OCI-LY1 (cell line): ENCODE measurements at regions not wholly inside any gene's neighbourhood (a gene's known extent, or its start where the extent isn't known, plus 50 kb on each side); places are given as distances from the start of the nearest gene placed in this dataset.

Experiments used
- H2AFZ ChIP-seq: fragments of 200-600 bp; sonication (generic), shearing (Covaris generic); 2 replicates; pipeline ENCODE4 v1.6.0; 2014; ENCODE audit warnings: antibody characterized with exemption, mild to moderate bottlenecking, low read length
- H3F3A ChIP-seq: fragments of 200-600 bp; sonication (generic), shearing (Covaris generic); 2 replicates; pipeline ENCODE4 v1.6.0; 2014; ENCODE audit warnings: mild to moderate bottlenecking, antibody characterized with exemption, low read length, moderate library complexity; ENCODE audit not compliant: insufficient read depth
- H3K27ac ChIP-seq: fragments of 200-600 bp; sonication (generic); 2 replicates; pipeline ENCODE4 v1.5.1; 2014; ENCODE audit warnings: low read length, mixed run types, mild to moderate bottlenecking, low read depth; ENCODE audit not compliant: poor library complexity, severe bottlenecking
- H3K27me3 ChIP-seq: fragments of 200-600 bp; sonication (generic); 2 replicates; pipeline ENCODE4 v1.6.0; 2014; ENCODE audit warnings: antibody characterized with exemption, mild to moderate bottlenecking, low read length, moderate library complexity; ENCODE audit not compliant: insufficient read depth
- H3K36me3 ChIP-seq: fragments of 200-600 bp; sonication (generic); 2 replicates; pipeline ENCODE4 v1.6.1; 2014; ENCODE audit warnings: mild to moderate bottlenecking, antibody characterized with exemption, low read length, moderate library complexity, mixed read lengths; ENCODE audit not compliant: insufficient read depth
- H3K4me1 ChIP-seq: fragments of 200-600 bp; sonication (generic); 2 replicates; pipeline ENCODE4 v1.5.1; 2014; ENCODE audit warnings: mild to moderate bottlenecking, low read length, moderate library complexity; ENCODE audit not compliant: insufficient read depth, severe bottlenecking
- H3K4me2 ChIP-seq: fragments of 200-600 bp; sonication (generic), shearing (Covaris generic); 2 replicates; pipeline ENCODE4 v1.6.1; 2014; ENCODE audit warnings: low read length
- H3K4me3 ChIP-seq: fragments of 200-600 bp; sonication (generic); 2 replicates; pipeline ENCODE4 v1.5.1; 2014; ENCODE audit warnings: low read length, low read depth, mild to moderate bottlenecking, mixed read lengths; ENCODE audit not compliant: poor library complexity, severe bottlenecking
- H3K79me2 ChIP-seq: fragments of 200-600 bp; shearing (Covaris generic); 2 replicates; pipeline ENCODE4 v1.6.1; 2016; ENCODE audit warnings: mixed run types, low read length, mixed read lengths; ENCODE audit not compliant: insufficient read depth
- H3K9ac ChIP-seq: fragments of 200-600 bp; sonication (generic), shearing (Covaris generic); 2 replicates; pipeline ENCODE4 v1.6.1; 2014; ENCODE audit warnings: mild to moderate bottlenecking, low read length, mixed read lengths
- H3K9me2 ChIP-seq: fragments of 200-600 bp; sonication (generic), shearing (Covaris generic); 2 replicates; pipeline ENCODE4 v1.6.1; 2014; ENCODE audit warnings: low read depth, mild to moderate bottlenecking, low read length, mixed read lengths
- H3K9me3 ChIP-seq: fragments of 200-600 bp; shearing (Covaris generic); 2 replicates; pipeline ENCODE4 v1.6.1; 2014; ENCODE audit warnings: low read length, mixed read lengths
- H4K20me1 ChIP-seq: fragments of 200-600 bp; sonication (generic), shearing (Covaris generic); 2 replicates; pipeline ENCODE4 v1.6.0; 2016; ENCODE audit warnings: mild to moderate bottlenecking, low read length; ENCODE audit not compliant: insufficient read depth
- EZH2 ChIP-seq: fragments of 200-600 bp; sonication (generic), shearing (Covaris generic); IDR thresholded peaks from 2 replicates; pipeline ENCODE4 v1.8.0; 2017; ENCODE audit warnings: borderline replicate concordance, mixed run types, mild to moderate bottlenecking, antibody characterized with exemption, low read length, moderate library complexity, mixed read lengths
- TF ChIP-seq, protein P1 (sequence below): fragments of 200-600 bp; sonication (generic), shearing (Covaris generic); IDR thresholded peaks from 2 replicates; pipeline ENCODE4 v1.5.1; 2017; ENCODE audit warnings: mild to moderate bottlenecking, antibody characterized with exemption, low read length, moderate library complexity, mixed read lengths

DNA sequence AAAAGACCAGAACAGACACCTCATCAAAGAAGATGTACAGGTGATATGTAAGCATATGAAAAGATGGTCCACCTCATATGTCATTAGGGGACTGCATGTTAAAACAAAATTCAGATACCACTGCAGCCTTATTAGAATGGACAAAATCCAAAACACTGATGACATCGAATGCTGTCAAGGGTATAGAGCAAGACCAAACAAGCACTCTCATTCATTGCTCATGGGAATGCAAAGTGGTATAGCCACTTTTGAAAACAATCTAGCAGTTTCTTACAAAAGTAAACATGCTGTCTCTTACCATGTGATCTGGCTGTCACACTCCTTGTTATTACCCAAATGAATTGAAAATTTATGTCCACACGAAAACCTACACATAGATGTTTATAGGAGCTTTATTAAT, 426.6 kb upstream of the ESRRG start:
- Histone ChIP-seq H3K9ac (no peak overlapping the region), H3K36me3 (no peaks in the 10 kb centered on the region), H3K4me3 (no peak overlapping the region), H4K20me1 (no peaks in the 10 kb centered on the region), H3K79me2 (no peaks in the 10 kb centered on the region), H3K9me2 (no peaks in the 10 kb centered on the region), H3K27ac (no peak overlapping the region), H3K9me3 (no peaks in the 10 kb centered on the region), H2AFZ (no peak overlapping the region), H3F3A (no peaks in the 10 kb centered on the region), H3K4me2 (no peak overlapping the region), H3K27me3 (no peaks in the 10 kb centered on the region), H3K4me1 (no peaks in the 10 kb centered on the region)
- no peak for TF ChIP-seq EZH2
- TF ChIP-seq, protein P1, sequence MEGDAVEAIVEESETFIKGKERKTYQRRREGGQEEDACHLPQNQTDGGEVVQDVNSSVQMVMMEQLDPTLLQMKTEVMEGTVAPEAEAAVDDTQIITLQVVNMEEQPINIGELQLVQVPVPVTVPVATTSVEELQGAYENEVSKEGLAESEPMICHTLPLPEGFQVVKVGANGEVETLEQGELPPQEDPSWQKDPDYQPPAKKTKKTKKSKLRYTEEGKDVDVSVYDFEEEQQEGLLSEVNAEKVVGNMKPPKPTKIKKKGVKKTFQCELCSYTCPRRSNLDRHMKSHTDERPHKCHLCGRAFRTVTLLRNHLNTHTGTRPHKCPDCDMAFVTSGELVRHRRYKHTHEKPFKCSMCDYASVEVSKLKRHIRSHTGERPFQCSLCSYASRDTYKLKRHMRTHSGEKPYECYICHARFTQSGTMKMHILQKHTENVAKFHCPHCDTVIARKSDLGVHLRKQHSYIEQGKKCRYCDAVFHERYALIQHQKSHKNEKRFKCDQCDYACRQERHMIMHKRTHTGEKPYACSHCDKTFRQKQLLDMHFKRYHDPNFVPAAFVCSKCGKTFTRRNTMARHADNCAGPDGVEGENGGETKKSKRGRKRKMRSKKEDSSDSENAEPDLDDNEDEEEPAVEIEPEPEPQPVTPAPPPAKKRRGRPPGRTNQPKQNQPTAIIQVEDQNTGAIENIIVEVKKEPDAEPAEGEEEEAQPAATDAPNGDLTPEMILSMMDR, result no peak

- Histone ChIP-seq H3K9me2 (no peaks in the 10 kb centered on the region), H3K79me2 (no peaks in the 10 kb centered on the region), H3K9ac (no peak overlapping the region), H2AFZ (no peak overlapping the region), H3F3A (no peaks in the 10 kb centered on the region), H3K27me3 (no peaks in the 10 kb centered on the region), H3K27ac (no peak overlapping the region), H4K20me1 (no peaks in the 10 kb centered on the region), H3K9me3 (no peaks in the 10 kb centered on the region), H3K4me1 (no peaks in the 10 kb centered on the region), H3K36me3 (no peaks in the 10 kb centered on the region), H3K4me2 (no peak overlapping the region), H3K4me3 (no peak overlapping the region)
- TF ChIP-seq EZH2, result no peak
- TF ChIP-seq, protein P1, result no peak
Observed at GRCh38 chr1:217141711-217142110, 418.5 kb upstream of the ESRRG start.

- Histone ChIP-seq H3K27me3 (no peaks in the 10 kb centered on the region), H3F3A (no peaks in the 10 kb centered on the region), H3K9ac (no peak overlapping the region), H3K4me3 (no peak overlapping the region), H3K36me3 (no peaks in the 10 kb centered on the region), H2AFZ (no peak overlapping the region), H3K9me2 (no peaks in the 10 kb centered on the region), H4K20me1 (no peaks in the 10 kb centered on the region), H3K9me3 (no peaks in the 10 kb centered on the region), H3K4me1 (no peaks in the 10 kb centered on the region), H3K27ac (no peak overlapping the region), H3K4me2 (no peak overlapping the region), H3K79me2 (no peaks in the 10 kb centered on the region)
- TF ChIP-seq EZH2, result no peak
- TF ChIP-seq, protein P1, result no peak
Observed at GRCh38 chr1:217140041-217140901, 417.0 kb upstream of the ESRRG start.
